ENCODE measurements at regions not wholly inside any gene's neighbourhood (a gene's known extent, or its start where the extent isn't known, plus 50 kb on each side); places are given as distances from the start of the nearest gene placed in this dataset.

DNA sequence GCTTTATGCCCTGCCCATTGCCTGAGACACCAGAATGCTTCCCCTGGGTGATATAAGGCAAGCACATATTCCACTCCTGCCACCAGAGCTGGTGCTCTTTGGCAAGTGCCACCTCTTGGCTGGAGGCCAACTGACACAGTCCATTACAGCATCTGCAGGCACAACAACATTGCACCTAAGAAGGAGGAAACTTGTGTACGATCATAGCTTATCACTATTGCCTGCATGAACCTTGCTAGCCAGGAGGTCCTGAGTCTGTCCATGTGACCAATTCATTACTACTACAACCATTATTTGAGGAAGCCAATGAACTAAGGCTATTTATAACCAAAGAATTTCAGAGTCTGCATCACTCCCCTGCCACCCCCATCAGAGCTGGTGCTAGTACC is 119.8 kb upstream of the SCAF11 start:
- DNase-seq (peak; percentile 78 to 88 (median 80)), ATAC-seq (peak; percentile 79 to 84 (median 82))
- Histone ChIP-seq H3K36me3 (no peaks in the 10 kb centered on the region), H3K9me3 (no peaks in the 10 kb centered on the region), H3K27me3 (no peaks in the 10 kb centered on the region), H3K27ac (no peak overlapping the region), H3K4me1 (peaks cover 0 to 13% (median 0%) of the 10 kb centered on the region in 4 donors), H3K4me3 (no peak overlapping the region)
- WGBS (ENCODE audit: insufficient coverage, low coverage, low lambda C conversion rate, missing lambda C conversion rate), result 11% methylated on average over 1 of the region's 1 CpG
- TF ChIP-seq POLR2A (IDR thresholded peaks at IDR 0.05), result no peak
- TF ChIP-seq, protein P1, sequence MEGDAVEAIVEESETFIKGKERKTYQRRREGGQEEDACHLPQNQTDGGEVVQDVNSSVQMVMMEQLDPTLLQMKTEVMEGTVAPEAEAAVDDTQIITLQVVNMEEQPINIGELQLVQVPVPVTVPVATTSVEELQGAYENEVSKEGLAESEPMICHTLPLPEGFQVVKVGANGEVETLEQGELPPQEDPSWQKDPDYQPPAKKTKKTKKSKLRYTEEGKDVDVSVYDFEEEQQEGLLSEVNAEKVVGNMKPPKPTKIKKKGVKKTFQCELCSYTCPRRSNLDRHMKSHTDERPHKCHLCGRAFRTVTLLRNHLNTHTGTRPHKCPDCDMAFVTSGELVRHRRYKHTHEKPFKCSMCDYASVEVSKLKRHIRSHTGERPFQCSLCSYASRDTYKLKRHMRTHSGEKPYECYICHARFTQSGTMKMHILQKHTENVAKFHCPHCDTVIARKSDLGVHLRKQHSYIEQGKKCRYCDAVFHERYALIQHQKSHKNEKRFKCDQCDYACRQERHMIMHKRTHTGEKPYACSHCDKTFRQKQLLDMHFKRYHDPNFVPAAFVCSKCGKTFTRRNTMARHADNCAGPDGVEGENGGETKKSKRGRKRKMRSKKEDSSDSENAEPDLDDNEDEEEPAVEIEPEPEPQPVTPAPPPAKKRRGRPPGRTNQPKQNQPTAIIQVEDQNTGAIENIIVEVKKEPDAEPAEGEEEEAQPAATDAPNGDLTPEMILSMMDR (IDR thresholded peaks at IDR 0.05), result no peak
- intact Hi-C loops (cut with DNase I), result no loop called here

DNA sequence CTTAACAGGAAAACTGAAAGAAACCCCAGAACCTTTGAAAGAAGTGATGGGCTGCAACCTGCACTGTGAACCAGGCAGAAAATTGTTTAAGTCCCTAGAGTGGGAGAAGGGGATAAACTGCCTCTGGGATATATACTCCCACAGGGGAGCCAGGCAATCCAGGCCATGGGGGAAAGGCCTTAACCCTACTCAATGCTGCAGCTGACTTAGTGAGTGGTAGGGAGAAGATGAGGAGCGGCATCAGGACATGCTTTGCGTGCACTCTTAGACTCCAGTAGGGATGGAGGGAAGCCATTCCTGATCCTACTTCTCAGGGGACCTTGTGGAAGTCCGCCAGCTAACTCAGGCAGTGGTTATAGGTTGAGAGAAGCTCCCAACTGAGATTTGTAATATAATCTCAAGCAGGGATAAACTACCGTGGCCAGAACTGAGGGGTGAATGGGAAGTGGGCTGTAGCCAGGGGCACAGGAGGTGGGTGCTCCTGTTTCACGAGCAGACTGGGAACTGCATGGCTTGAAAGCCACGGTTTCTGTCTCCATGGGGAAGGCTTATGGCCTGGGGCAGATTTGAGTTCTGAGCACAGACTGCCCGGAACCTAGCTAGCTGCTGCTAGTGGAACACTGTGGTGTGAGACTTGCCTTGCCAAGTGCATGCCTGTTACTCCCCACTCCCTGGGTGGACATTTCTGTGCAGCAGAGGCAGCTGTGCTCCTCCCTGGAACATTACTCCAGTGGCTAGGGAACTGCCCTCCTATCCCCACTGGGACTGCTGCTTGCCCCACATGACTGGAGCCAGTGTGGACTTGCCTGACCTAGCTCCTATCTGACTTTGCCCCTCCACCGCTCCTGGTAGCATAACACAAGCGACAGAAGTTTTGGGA is 119.2 kb upstream of the SCAF11 start:
- ATAC-seq, result no peak
- no peaks in the 10 kb centered on the region for H3K36me3 ChIP-seq
- TF ChIP-seq, protein P1 (IDR thresholded peaks at IDR 0.05), result no peak
- TF ChIP-seq POLR2A (IDR thresholded peaks at IDR 0.05), result no peak
- peaks cover 0 to 13% (median 0%) of the 10 kb centered on the region in 4 donors for H3K4me1 ChIP-seq
- H3K4me3 ChIP-seq, result no peak overlapping the region
- DNase-seq, result no peak
- intact Hi-C loops (cut with DNase I), result no loop called here
- H3K9me3 ChIP-seq, result no peaks in the 10 kb centered on the region
- WGBS (ENCODE audit: insufficient coverage, low coverage, low lambda C conversion rate, missing lambda C conversion rate), result 85% methylated on average over 6 of the region's 9 CpGs
- no peak overlapping the region for H3K27ac ChIP-seq
- no peaks in the 10 kb centered on the region for H3K27me3 ChIP-seq

DNA sequence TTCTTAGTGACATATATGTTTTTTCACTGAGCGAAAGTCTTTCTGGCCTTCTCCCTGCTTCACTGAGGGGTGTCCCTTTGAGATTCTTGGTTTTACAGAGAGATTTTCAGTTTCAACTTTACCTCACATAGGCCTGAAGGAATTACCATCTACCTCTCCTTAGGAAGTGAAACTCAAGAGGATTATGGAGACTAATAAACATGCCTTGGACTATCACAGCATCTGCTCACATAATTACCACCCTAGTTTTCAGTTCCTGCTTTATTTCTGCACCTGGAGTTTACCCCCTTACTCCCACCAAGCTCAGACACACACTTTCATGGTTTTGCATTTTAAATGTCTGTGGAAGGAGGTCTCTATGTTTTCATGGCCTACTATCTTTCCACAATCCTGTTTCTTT is 118.3 kb upstream of the SCAF11 start:
- Histone ChIP-seq H3K27ac (no peak overlapping the region), H3K9me3 (no peaks in the 10 kb centered on the region), H3K4me3 (no peak overlapping the region), H3K27me3 (no peaks in the 10 kb centered on the region), H3K4me1 (peaks cover 0 to 13% (median 0%) of the 10 kb centered on the region in 4 donors), H3K36me3 (no peaks in the 10 kb centered on the region)
- TF ChIP-seq, protein P1 (IDR thresholded peaks at IDR 0.05), result no peak
- no peak for TF ChIP-seq POLR2A (IDR thresholded peaks at IDR 0.05)
- ATAC-seq, result no peak
- no peak for DNase-seq
- intact Hi-C loops (cut with DNase I), result no loop called here
- 100% methylated on average over 1 of the region's 1 CpG for WGBS (ENCODE audit: insufficient coverage, low coverage, low lambda C conversion rate, missing lambda C conversion rate)

DNA sequence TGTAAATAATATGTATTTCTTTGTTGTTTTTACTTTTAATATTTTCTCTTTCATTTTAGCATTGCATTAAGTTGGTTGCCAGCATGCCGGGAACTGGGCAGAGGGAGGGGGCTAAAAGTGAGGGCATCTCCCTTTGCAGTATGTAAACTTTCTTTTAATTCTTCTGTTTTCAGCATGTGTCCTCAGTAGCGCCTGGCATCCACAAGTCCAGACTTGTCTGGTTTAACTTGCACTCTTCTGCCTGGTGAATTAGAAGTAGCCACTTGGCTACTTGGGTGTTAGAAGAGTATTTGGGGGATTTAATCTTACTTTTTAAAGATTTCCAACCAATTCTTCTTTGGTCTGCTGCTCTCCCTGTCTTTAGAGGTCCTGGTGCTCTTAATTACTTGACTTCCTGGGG is 117.2 kb upstream of the SCAF11 start:
- 85% methylated on average over 2 of the region's 2 CpGs for WGBS (ENCODE audit: insufficient coverage, low coverage, low lambda C conversion rate, missing lambda C conversion rate)
- Histone ChIP-seq H3K4me1 (peaks cover 0 to 13% (median 0%) of the 10 kb centered on the region in 4 donors), H3K4me3 (no peak overlapping the region), H3K36me3 (no peaks in the 10 kb centered on the region), H3K9me3 (no peaks in the 10 kb centered on the region), H3K27me3 (no peaks in the 10 kb centered on the region), H3K27ac (no peak overlapping the region)
- TF ChIP-seq POLR2A (IDR thresholded peaks at IDR 0.05), result no peak
- no peak for DNase-seq
- intact Hi-C loops (cut with DNase I), result no loop called here
- ATAC-seq, result no peak

DNA sequence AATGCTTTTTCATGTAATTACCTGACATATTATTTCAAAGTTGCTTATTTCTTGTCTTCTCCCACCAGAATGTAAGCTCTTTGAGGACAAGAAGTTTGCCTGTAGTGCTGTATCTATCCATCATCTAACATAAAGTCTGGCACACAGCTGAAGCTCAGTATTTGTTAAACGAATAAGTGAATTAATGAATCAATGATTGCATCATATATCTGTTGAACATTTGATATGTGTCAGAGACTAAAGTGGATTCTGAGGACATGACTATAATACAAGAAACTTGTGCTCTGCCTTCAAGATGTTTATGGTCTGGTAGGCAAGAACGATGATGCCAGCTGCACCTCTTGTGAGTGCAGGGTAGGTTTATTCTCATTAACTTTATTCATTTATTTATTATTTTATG is 115.4 kb upstream of the SCAF11 start:
- ATAC-seq, result no peak
- intact Hi-C loops (cut with DNase I), result no loop called here
- no peaks in the 10 kb centered on the region for H3K9me3 ChIP-seq
- no peak overlapping the region for H3K4me3 ChIP-seq
- H3K4me1 ChIP-seq, result no peaks in the 10 kb centered on the region
- H3K36me3 ChIP-seq, result no peaks in the 10 kb centered on the region
- no peaks in the 10 kb centered on the region for H3K27me3 ChIP-seq
- DNase-seq, result no peak
- TF ChIP-seq, protein P1 (IDR thresholded peaks at IDR 0.05), result no peak
- TF ChIP-seq POLR2A (IDR thresholded peaks at IDR 0.05), result no peak
- WGBS (ENCODE audit: insufficient coverage, low coverage, low lambda C conversion rate, missing lambda C conversion rate), result 75% methylated on average over 2 of the region's 2 CpGs
- H3K27ac ChIP-seq, result no peak overlapping the region

All from right lobe of liver (tissue), 6 donors.